Activated CD4-positive, CD25-positive, alpha-beta regulatory T cell treated with anti-CD3 and anti-CD28 coated beads, Interleukin-2, amount 50 U/mL, for 16 hours (primary cell): ENCODE measurements at regions not wholly inside any gene's neighbourhood (a gene's known extent, or its start where the extent isn't known, plus 50 kb on each side); places are given as distances from the start of the nearest gene placed in this dataset.

Experiments
- DNase-seq: peaks from one replicate; pipeline ENCODE4 v3.0.0-alpha.2; 2020; ENCODE audit warnings: low read depth, low spot score

DNA sequence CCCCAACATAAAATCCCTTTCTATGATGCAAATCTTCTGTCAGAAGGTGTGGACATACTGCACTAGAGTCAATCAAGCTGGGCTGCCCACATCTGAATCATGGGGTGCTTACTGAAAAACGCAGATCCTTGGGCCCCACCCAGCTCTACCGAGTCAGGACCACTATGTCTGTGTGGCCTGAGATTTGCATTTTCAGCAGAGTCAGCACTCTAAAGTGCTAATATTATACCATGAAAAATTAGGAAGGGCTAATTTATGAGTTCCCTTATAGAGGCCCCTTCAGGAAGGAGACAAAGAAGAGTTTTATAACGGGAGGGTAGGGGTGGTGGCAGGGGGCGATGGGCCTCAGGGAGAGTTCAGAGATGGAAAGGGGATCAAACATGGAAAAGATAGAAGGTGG, 163.3 kb upstream of the NABP1 start:
- no peak for DNase-seq

DNA sequence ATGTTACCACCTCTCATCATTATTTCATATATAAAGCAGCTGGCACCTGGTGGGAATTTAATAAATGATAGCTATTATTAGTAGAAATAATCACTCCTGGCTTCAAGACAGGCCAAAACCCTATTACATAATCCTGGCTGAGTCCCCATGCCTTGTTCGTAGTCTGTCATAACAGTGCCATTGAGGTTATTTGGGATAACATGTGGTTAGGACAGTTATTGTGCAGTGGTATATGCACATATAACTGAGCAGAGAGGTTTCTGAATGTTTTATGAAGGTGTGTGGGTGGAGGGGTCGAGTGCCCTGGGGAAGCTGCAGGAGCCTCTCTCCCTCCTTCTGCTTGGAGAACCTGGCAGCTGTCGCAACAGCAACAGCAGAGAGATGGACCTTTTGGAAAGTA, 162.4 kb upstream of the NABP1 start:
- no peak for DNase-seq

DNA sequence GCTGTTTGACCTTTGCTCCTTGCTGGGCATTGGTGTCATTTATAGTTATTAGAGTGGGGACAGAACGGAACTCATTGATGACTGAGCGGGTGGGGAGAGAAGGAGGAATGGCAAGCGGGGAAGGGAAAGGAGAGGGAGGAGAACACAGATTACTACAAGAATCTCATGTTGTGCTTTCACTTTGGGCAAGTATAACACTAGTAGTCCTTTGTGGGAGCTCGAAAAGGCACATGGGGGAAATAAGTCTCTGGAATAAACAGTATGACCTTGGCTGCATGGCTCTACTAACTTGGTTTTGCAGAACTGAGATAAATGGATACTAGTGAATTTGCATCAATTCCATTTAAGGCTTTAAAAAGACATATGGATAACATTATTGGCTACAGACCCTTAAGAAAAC, 161.7 kb upstream of the NABP1 start:
- no peak for DNase-seq

DNA sequence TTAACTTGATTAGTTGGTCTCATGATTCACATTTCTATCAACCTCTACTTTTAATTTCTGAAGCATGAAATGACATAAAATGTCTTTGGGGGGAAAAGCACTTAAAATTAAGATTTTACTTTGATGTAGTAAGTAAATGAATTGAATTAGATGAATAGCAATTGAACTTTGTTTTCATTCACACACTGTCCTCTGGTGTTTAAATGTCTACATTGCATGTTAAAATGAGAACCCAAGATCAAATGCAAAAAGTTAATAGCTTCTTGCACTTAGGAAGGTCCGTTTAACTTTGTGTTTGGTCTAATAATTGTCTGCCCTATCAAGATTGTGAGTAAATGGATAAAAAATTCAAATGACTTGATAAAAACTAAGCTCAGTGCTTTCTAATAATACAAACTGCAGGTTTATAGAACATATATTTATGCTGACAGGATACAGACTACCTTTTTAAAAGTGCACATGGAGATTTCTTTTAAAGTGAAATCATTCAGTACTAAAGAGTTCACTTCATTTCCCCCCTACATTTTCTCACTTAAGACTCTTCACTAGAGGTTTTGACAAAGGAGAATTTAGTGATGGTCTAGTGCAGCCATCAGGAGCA, 156.2 kb upstream of the NABP1 start:
- DNase-seq, result no peak

DNA sequence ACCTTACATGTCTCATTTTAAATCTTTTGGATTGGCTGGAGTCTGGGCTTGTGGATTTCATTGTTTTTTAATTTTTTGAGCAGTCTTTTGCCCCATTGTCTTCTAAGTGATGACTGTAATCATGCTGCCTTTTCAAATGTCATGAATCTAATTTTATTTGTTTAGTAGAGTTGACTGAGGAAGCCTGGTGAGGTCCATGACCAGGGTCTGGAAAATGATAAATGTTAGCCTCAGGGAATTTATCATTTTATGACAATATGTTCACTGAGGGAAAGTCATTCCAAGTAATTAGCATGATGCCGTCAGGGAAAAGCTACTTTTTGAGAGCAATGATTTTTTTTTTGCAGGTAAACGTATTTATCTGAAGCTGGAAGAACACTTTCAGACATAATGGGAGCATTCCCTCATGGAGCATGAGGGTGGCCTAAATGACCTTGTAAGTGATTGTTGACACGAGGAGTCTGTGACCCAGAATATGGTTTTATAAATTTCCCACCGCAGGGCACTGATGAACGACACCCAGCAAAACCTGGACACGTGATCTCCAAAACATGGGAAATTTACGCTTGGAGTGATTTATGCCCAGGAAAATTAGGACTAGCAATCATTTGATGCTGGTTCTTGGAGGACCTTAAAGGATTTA, 155.3 kb upstream of the NABP1 start:
- DNase-seq, result no peak

DNA sequence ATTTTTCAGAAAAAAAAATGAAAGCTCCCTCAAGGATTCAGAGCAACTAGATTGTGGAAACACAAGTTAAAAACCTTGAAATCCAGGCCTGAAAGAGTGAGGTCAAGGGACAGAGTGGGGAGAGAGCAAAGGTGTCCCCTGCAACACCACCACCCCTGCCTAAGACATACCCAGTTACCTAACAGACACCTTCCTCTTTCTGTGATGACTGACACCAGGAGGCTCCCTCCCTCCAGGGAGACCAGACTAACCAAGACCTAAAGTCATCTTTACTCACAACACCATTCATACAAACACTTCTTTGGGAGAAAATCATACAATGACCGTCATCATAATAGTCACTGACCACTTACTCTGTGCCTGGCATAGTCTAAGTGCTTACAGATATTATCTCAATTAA, 151.8 kb upstream of the NABP1 start:
- DNase-seq, result no peak

DNA sequence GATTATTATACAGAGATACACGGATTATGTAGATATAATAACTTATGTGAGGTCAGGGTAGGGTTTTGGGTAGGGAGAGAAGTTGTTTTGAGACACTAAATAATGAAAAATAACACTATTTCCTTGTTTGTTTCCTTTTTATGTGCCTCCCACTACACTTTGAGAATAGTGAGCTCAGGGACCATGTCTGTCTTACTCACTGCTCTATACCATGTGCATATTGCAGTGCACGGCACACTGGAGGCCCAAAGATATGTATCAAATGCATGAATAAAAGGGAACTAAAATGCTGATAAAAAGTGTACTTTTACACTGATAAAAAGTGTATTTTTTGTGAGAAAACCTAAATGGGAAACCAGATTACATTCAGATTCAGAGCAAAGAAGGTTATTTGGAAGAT, 151.4 kb upstream of the NABP1 start:
- no peak for DNase-seq

DNA sequence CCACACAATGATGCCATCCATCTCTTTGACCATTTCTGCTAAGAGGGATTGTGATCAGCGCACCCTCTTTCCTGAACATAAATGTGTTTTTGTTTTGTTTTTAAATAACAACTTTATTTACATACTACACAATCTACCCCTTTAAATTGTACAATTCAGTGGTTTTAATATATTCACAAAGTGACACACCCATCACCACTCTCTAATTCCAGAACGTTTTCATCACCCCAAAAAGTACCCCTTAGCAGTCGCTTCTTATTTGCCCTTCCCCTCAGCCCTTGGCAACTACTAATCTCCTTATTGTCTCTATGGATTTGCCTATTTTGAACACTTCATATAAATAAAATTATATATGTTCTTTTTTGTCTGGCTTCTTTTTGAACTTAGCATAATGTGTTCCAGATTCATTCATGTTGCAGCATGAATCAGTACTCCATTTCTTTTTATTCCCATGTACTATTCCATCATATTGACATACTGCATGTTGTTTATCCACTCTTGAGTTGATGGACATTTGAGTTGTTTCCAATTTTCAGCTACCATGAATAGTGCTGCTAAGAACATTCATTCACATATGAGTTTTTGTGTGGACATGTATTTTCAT, 150.9 kb upstream of the NABP1 start:
- DNase-seq, result no peak

- no peak for DNase-seq
Observed at GRCh38 chr2:191530618-191531017, 147.3 kb upstream of the NABP1 start.

DNA sequence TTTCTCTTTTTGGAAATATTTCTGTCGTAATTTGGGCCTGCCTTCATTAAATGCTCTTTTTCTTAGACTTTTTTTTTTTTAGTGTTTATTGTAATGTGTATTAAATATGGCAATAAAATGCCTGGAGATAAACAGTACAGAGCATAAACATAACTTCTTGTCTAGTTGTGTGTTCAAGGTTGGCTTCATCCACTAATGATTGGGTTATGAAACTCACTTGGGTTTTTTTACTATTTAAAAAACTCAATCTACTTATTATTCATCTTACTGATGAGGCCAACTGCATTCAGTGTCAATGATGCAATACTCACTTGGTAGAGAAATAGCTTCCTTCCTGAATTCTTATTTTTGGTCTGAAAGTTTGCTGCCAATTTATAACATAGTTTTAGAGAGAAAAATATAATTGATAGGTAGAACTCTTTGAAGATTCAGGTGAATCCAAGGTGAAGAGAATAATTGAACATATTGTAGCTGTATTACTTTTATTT, 144.2 kb upstream of the NABP1 start:
- DNase-seq, result no peak

DNA sequence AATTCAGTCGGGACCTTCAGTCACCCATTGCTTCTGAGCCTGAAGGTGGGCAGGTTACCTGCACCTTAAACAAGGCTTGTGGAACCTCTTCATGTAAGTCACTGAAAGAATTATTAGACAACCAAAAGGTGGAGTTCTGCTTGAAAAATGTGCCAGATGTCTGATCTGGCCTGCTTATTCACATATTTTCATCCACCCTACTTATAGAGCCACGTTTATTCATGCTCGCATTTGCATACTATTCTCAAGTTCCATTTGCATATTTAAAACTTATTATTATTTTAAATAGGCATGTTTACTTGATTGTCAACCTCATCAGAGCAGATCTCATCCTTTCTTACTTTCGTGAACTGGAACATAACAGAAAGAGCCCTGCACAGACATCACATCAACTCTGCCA, 140.0 kb upstream of the NABP1 start:
- no peak for DNase-seq

- DNase-seq, result no peak
Observed at GRCh38 chr2:191538334-191538903, 139.5 kb upstream of the NABP1 start.

DNA sequence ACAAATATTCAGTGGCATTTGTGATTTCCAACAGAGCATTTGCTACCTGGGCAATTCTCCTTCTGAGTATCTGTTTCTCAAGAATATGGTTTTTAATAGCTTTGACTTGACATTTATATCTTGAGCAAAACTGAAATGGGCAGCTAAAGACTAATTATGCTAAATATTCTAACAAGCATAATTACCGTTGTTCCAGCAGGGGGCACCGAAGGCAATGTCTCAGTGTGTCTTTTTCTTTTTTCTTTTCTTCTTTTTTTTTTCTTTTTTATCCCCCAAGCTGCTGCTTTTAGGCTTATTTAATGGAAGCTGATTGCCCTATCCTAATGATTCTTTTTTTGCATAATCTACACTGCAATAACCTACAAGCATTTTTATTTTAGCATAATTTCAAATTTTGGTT, 138.9 kb upstream of the NABP1 start:
- DNase-seq, result no peak

- DNase-seq, result no peak
Observed at GRCh38 chr2:191540681-191541080, 137.3 kb upstream of the NABP1 start.

- no peak for DNase-seq
Observed at GRCh38 chr2:191543708-191544107, 134.2 kb upstream of the NABP1 start.

- DNase-seq, result no peak
Observed at GRCh38 chr2:191544461-191545062, 133.4 kb upstream of the NABP1 start.

- DNase-seq, result no peak
Observed at GRCh38 chr2:191545361-191545760, 132.6 kb upstream of the NABP1 start.

- no peak for DNase-seq
Observed at GRCh38 chr2:191552066-191552465, 125.9 kb upstream of the NABP1 start.

DNA sequence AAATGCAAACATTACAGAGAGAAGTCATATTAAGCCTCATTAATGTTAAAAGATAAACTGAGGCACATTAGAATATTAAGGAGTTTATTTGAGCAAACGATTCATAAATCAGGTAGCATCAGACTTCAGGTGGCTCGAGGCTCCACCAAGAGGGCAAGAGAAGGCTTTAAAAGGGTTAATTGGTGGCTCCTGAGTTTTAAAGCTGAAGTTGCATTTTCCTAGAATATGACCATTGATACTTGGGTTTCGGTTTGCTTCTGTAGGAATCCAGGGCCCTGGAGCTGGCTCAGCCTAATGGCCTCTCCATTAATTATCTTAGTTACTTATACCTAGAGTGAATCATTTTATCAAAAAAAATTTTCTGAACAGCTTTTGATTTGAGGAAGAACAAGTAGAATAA, 123.7 kb upstream of the NABP1 start:
- DNase-seq, result no peak

- DNase-seq, result peak; percentile 76
Observed at GRCh38 chr2:191555092-191555742, 122.7 kb upstream of the NABP1 start.

DNA sequence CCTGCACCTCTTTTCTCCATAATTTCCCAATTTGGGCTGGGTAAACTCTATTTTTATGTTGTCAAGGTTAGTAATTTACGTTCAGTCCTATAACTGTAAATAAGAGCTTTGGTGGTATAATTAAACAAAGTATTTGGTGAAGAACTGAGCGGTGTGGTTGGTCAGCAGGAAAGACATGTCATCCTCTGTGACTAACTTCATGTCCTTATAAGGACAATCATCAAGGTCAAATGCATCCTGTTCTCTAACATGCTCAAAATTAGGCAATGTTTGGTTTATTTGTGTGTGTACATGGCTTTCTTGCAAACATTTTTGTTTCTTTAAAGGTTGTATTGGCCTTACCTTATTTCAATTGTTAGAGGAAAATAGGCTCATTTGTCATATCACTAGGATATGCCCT, 121.5 kb upstream of the NABP1 start:
- DNase-seq, result no peak

- DNase-seq, result no peak
Observed at GRCh38 chr2:191557841-191558240, 120.1 kb upstream of the NABP1 start.
